COLO668 (cell line): ENCODE measurements at regions not wholly inside any gene's neighbourhood (a gene's known extent, or its start where the extent isn't known, plus 50 kb on each side); places are given as distances from the start of the nearest gene placed in this dataset.

Source experiments
- DNase-seq: peaks from one replicate; lab custom pipeline; 2025; ENCODE audit not compliant: unreplicated experiment; lab: John Stamatoyannopoulos, UW

- no peak for DNase-seq
Measured at GRCh38 chr1:224846119-224846907, 83.2 kb upstream of the DNAH14 start.

DNA sequence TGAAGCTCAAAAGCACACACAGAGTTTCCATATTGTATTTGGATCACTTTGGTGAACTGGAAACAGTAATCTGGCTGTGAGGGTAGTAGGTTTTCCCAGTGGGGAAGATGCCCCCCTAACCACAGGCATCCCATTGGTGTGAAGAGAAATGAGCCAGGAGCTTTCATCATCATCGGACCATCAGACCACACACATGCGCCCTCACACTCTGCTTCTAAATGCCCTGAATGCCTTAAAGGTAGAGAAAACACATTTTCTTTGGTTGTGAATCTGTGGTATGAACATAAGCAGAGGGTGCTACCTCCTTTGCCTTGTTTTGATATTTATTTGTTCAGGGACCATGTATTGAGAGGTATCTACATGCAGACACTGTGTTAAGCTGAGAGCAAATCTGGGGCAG is 79.0 kb upstream of the DNAH14 start:
- no peak for DNase-seq

DNA sequence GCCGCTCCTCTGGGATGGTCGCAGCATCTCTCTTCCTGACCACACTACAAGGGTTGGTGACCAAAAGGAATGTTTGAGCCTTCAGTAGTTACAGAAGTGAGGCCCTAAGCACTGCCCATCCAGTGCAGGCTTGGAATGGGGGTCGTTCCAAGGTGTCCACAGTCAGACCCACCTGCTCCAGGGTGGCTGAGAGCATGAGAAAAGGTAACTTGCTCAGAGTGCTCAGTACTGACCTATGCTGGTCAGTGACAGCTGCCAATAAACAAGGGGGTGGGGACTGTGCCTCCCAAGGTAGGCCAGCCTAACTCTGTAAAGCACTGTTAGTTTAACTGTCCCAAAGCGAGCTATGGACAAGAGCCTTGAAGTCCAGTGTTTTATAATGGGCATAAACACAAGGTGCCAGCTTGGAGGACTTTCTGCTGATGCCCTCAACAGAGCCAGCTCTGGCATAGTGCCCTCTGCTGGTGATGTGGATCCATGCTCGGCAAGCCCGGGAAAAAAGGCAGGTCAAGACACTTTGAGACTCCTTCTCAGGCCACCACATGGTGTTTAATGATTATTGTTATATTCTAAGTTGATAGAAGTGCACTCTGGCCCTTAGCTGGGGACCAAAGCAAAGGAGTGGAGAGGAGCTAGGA is 78.1 kb upstream of the DNAH14 start:
- DNase-seq = peak; percentile 70

DNA sequence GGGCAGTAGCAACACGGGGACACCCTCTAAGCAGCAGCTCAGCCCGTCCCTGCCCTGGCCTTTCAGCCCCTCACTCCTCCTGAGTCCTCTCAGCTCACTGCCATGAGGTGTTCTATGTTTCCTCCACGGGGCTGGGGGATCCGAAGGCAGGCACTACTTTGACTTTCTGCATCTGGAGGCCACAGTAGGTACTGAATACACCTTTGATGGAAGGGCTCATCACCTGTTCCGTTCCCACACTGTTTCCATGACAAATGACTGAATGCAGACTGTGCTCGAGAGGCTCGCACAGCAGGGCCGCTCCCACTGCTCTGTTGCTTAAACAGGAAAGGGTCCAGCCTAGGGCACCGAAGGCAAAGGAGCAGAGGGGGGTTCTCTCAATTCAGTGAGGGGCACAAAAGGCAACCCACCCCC is 77.6 kb upstream of the DNAH14 start:
- no peak for DNase-seq

GRCh38 chr1:224852901-224853568 is 76.4 kb upstream of the DNAH14 start:
- DNase-seq = no peak

DNA sequence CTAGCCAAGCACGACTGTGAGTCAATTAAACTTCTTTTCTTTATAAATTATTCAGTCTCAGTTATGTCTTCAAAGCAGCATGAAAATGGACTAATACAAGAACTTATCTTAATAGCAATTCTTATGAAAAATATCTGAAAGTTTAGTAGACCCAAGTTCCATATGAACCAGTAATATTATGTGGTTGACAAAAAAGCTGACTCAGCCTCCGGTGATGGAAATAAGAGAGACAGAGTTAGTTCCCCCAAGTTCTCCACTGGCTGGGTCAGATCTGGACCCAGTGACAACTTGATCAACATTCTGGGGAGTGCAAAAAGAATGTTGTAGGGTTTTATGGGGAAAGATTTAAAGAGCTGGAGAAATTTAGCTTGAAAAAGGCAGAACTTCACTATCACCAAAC is 72.5 kb upstream of the DNAH14 start:
- DNase-seq = no peak

DNA sequence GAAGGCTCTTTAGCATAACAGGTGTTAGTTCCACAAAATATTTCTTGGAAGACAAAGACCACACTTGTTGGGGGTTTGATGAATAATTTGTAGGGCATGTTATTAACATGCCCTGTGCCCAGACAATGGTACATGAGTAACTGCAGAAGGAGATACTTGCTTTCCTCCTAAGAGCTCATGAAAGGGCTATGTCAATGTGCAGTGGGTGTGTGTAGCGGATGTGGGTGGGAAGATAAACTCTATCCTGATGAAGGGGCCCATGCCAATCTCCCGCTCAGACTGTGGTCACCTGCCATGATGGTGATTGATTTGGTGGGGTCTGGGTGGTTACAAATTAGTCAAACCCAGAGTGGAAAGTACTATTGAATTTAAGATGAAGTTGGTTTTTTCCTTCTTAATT is 69.8 kb upstream of the DNAH14 start:
- DNase-seq = no peak

DNA sequence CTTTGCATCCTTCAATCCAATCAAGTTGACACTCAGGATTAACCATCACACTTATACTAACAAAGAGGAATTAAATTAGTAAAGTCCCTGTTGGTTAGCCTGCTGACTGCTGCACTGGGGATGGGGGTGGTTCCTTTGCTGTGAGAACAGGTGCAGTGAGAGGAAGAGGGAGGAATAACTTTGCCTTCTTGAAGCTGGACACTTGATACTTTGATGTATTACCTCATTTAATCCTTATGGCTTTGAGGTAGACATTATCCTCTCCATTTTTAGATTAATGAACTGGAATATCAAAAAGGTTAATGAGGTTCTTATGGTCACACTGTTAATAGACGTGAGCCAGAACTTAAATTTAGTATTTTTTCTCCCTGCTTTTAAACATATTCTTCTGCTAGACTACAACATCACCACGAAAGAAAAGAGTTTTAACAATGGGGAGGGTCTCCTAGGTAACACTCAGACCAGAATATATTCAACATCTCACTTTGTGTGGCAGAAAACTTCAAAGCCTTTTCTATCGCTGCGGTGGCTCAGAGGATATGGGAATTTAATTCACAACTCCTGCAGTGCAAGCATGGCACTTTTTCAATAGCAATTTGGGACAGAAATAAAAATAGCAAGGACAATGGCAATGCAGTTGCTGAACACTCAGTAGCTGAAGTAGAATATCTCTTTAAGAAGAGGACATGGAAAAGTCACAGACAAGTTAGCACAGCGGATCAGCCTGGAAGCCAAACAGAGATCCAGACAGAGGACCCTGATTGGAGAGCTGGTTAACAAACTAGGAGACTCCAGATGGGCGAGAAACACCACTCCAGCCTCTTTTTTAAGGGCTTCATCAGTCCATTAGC is 68.8 kb upstream of the DNAH14 start:
- DNase-seq = no peak

GRCh38 chr1:224861339-224861716 is 68.1 kb upstream of the DNAH14 start:
- no peak for DNase-seq

- no peak for DNase-seq
Measured at GRCh38 chr1:224863486-224863885, 66.0 kb upstream of the DNAH14 start.

DNA sequence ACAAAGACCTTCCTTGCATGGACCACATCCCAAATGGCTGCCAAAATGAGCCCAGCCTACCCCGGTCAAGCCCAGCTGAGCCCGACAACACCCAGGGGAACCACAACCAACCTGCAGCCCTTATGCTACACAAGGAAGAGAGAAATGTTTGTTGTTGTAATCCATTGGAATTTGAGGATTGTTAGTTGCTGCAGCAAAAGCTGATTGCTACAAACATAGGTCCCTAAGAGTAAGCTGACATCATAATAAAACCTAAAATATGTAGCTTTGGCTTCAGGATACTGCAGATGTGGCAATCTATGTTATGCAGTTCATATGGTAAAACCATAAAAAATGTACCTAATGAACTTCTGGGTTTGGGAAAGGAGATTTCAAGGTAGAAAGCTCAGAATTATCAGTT is 65.5 kb upstream of the DNAH14 start:
- DNase-seq = no peak

GRCh38 chr1:224865510-224865909 is 64.0 kb upstream of the DNAH14 start:
- DNase-seq = no peak

DNA sequence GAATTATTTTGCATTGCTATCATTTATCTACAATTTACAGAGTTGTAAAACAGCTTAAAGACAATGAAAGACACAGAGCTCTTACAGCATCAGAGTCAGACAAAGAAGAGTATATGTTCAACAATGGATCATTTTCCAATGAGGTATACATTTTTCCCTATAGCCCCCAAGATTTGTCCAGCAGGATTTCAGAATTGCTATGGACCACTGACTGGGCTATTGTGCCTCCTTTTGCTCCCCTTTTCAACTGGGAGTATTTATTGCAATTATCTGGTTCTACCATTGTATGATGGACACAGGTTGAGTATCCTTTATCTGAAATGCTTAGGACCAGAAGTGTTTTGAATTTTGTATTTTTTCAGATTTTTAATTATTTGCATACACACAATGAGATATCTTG is 62.5 kb upstream of the DNAH14 start:
- DNase-seq = no peak

DNA sequence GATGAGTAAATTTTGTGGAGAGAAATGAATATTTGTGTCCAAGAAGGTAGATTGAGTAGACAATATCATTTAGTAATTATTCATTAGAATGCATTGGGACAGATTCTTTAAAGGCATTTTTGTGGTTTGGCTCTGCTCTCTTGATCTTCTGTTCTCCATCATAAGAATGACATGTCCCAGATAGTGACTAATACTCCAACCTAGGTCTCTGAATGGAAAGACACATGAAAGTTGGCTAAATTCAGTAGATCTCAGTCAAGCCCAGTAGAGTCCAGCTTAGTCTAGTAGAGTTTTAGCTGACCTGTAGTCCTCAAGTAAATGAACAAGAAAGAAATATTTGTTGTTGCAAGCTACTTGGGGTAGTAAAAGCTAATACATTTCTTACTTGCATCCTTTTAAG is 61.8 kb upstream of the DNAH14 start:
- no peak for DNase-seq

DNA sequence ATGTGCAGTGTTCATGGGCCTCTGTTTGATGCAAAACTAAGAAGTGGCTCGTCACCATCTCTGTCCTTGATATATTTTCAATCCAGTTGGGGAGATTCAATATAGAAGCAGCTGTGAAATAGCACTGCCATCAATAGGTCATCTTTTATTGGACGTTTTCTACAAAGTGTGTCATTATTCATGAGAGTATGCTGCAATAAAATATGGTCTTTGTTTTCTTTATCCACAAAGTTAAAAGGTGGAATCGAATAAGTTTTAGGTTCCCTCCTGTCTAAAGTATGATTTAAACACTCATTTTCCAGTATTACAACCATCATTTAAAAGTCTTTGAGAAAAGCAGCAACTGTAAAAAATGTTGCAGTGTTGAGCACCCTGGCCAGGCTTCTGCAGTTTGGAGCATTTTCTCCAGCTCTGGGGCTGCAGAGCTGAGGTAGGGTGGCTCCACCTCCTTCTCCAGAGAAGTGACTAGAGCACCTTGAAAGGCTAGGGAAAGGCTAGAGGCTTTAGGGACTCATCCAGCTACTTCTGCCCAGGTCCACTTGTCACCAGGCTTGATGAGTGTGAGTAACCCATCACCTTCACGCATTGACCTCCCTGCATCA is 56.5 kb upstream of the DNAH14 start:
- no peak for DNase-seq

- DNase-seq = no peak
Measured at GRCh38 chr1:224873434-224874369, 55.8 kb upstream of the DNAH14 start.

- no peak for DNase-seq
Measured at GRCh38 chr1:224874775-224875174, 54.7 kb upstream of the DNAH14 start.

- DNase-seq = no peak
Measured at GRCh38 chr1:224879162-224879803, 50.2 kb upstream of the DNAH14 start.
